GM12878 (cell line): ENCODE measurements at regions not wholly inside any gene's neighbourhood (a gene's known extent, or its start where the extent isn't known, plus 50 kb on each side); places are given as distances from the start of the nearest gene placed in this dataset.

Experiments
- ATAC-seq: fragments of 200-7000 bp; cut with Tn5 transposase; 3 replicates; pipeline ENCODE4 v1.9.1; 2020; ENCODE audit warnings: mild to moderate bottlenecking, moderate library complexity
- BruUV-seq: library from RNA; stranded (reverse); fragments of 400-500 nt; replicated peaks from 2 replicates; lab custom pipeline; 2021; lab: Mats Ljungman, UMichigan
- CTCF ChIA-PET: fragments of 300-600 bp; sonication (Branson Sonifier 250); formaldehyde crosslinking; extraction: SDS; loops from one replicate; lab custom pipeline; 2021; ENCODE audit warnings: inconsistent platforms; lab: Yijun Ruan, JAX
- POLR2A ChIA-PET: fragments of 350-600 bp; formaldehyde crosslinking; extraction: SDS; loops from one replicate; lab custom pipeline; 2021; ENCODE audit warnings: inconsistent platforms; lab: Charles Lee
- RAD21 ChIA-PET: fragments of 300-600 bp; sonication (Branson Sonifier 250); formaldehyde crosslinking; loops from one replicate; lab custom pipeline; 2023; ENCODE audit warnings: antibody characterized with exemption; ENCODE audit not compliant: unreplicated experiment; lab: Charles Lee
- SMC1A ChIA-PET: fragments of 300-600 bp; sonication (Branson Sonifier 250); formaldehyde crosslinking; loops from one replicate; lab custom pipeline; 2023; ENCODE audit not compliant: unreplicated experiment, uncharacterized antibody; lab: Charles Lee
- DNase-seq: peaks from one replicate; pipeline ENCODE4 v3.0.0-alpha.2; 2011; ENCODE audit warnings: low read depth, low spot score
- FAIRE-seq: peaks from 3 replicates; lab custom pipeline; 2011; peaks lifted over from hg19 to GRCh38; lab: Jason Lieb, UNC
- H2AFZ ChIP-seq: 2 replicates; pipeline ENCODE4 v1.6.0; 2011; ENCODE audit warnings: low read depth, low read length, control low read depth; ENCODE audit not compliant: control insufficient read depth
- H3K27ac ChIP-seq: 2 replicates; pipeline ENCODE4 v1.5.1; 2011; ENCODE audit warnings: control low read depth; ENCODE audit not compliant: control insufficient read depth, insufficient read depth
- H3K27me3 ChIP-seq, 2 experiments: replicated peaks in 1 of 2; 2 replicates each; pipeline versions ENCODE4 v1.6.0 to v1.6.1; 2011; ENCODE audit warnings: low read length in 1 of 2; ENCODE audit not compliant: control insufficient read depth in 2 of 2, insufficient read depth in 2 of 2
- H3K36me3 ChIP-seq, 2 experiments: 2 replicates each; pipeline ENCODE4 v1.5.1; 2011; ENCODE audit warnings: low read length in 1 of 2; ENCODE audit not compliant: control insufficient read depth in 2 of 2, insufficient read depth in 2 of 2
- H3K4me1 ChIP-seq: 2 replicates; pipeline ENCODE4 v1.6.1; 2011; ENCODE audit warnings: mild to moderate bottlenecking, low read length, moderate library complexity, mixed read lengths; ENCODE audit not compliant: control insufficient read depth, insufficient read depth
- H3K4me2 ChIP-seq: 2 replicates; pipeline ENCODE4 v1.6.0; 2011; ENCODE audit warnings: control low read depth; ENCODE audit not compliant: control insufficient read depth, insufficient read depth
- H3K4me3 ChIP-seq: fragments of 200-600 bp; sonication (generic); 2 replicates; pipeline ENCODE4 v1.5.1; 2016
- H3K79me2 ChIP-seq: 2 replicates; pipeline ENCODE4 v1.6.0; 2011; ENCODE audit warnings: low read length; ENCODE audit not compliant: control insufficient read depth, insufficient read depth
- H3K9ac ChIP-seq: 2 replicates; pipeline ENCODE4 v1.8.0; 2011; ENCODE audit warnings: low read length, control low read depth, mixed read lengths; ENCODE audit not compliant: control insufficient read depth, insufficient read depth
- H3K9me3 ChIP-seq: replicated peaks from 3 replicates; pipeline ENCODE4 v1.5.1; 2011; ENCODE audit warnings: mild to moderate bottlenecking, low read length; ENCODE audit not compliant: control insufficient read depth, insufficient read depth
- H4K20me1 ChIP-seq: 2 replicates; pipeline ENCODE4 v1.6.0; 2011; ENCODE audit not compliant: control insufficient read depth, insufficient read depth
- CBX3 ChIP-seq: fragments of 200-600 bp; sonication (generic); IDR thresholded peaks from 2 replicates; pipeline ENCODE4 v1.6.1; 2016; ENCODE audit warnings: low read depth, borderline replicate concordance
- FOXK2 ChIP-seq: fragments of 450-650 bp; IDR thresholded peaks from 2 replicates; pipeline ENCODE4 v1.6.1; 2017; ENCODE audit warnings: mild to moderate bottlenecking, moderate library complexity
- MEF2B ChIP-seq: fragments of 450-650 bp; IDR thresholded peaks from 2 replicates; pipeline ENCODE4 v1.6.1; 2018; ENCODE audit warnings: mild to moderate bottlenecking, moderate library complexity; ENCODE audit not compliant: partially characterized antibody, poor library complexity, severe bottlenecking
- MYB ChIP-seq: fragments of 150-350 bp; IDR thresholded peaks from 2 replicates; pipeline ENCODE4 v1.6.1; 2014; ENCODE audit warnings: mild to moderate bottlenecking, low read depth, low read length, borderline replicate concordance
- NRF1 ChIP-seq: conservative IDR thresholded peaks from 2 replicates; pipeline ENCODE4 v1.6.1; 2011; ENCODE audit warnings: mild to moderate bottlenecking, low read depth, low read length, improper control_type of control experiment
- POLR2A ChIP-seq: IDR thresholded peaks from 2 replicates; pipeline ENCODE4 v1.6.1; 2011; ENCODE audit warnings: low read depth, mild to moderate bottlenecking, low read length
- POLR2AphosphoS2 ChIP-seq: IDR thresholded peaks from 2 replicates; pipeline ENCODE4 v1.6.1; 2011; ENCODE audit warnings: low read depth, mild to moderate bottlenecking, low read length, improper control_type of control experiment, moderate library complexity
- POLR2AphosphoS5 ChIP-seq: IDR thresholded peaks from 2 replicates; pipeline ENCODE4 v1.6.1; 2011; ENCODE audit warnings: mild to moderate bottlenecking, low read length, inconsistent platforms
- RBBP5 ChIP-seq: fragments of 200-600 bp; sonication (generic); conservative IDR thresholded peaks from 2 replicates; pipeline ENCODE4 v1.6.1; 2016
- RCOR1 ChIP-seq: conservative IDR thresholded peaks from 2 replicates; pipeline ENCODE4 v1.6.1; 2012; ENCODE audit warnings: low read depth, low read length, improper control_type of control experiment
- SP1 ChIP-seq: IDR thresholded peaks from one replicate; pipeline ENCODE4 v1.6.1; 2011; ENCODE audit warnings: low read depth, low read length
- ZNF24 ChIP-seq: fragments of 450-650 bp; IDR thresholded peaks from 2 replicates; pipeline ENCODE4 v1.6.1; 2017; ENCODE audit warnings: antibody characterized with exemption, mild to moderate bottlenecking
- ZNF622 ChIP-seq: fragments of 450-650 bp; IDR thresholded peaks from 2 replicates; pipeline ENCODE4 v1.6.1; 2017; ENCODE audit warnings: mild to moderate bottlenecking, inconsistent platforms
- WGBS: methylation state at CpG from one replicate; pipeline ENCODE4 v1.1.6; 2016; ENCODE audit warnings: low lambda C conversion rate; ENCODE audit not compliant: insufficient replicate concordance, insufficient coverage; ENCODE audit errors: missing lambda C conversion rate; 5-methylcytosine and 5-hydroxymethylcytosine counted together
- in situ Hi-C: fragments of 300-500 bp; cut with MboI; formaldehyde crosslinking; loops from 9 replicates; pipeline ENCODE4 v1.14.3; 2018; ENCODE audit warnings: mixed read lengths
- intact Hi-C: fragments of 100-400 bp; cut with micrococcal nuclease; formaldehyde crosslinking; loops from one replicate; pipeline ENCODE4 v1.14.2; 2022; ENCODE audit not compliant: unreplicated experiment
- TF ChIP-seq, protein P1 (sequence below): fragments of 150-350 bp; IDR thresholded peaks from 2 replicates; pipeline ENCODE4 v1.6.1; 2016; ENCODE audit warnings: low read depth, low read length
- TF ChIP-seq, protein P2 (sequence below): fragments of 450-650 bp; IDR thresholded peaks from 2 replicates; pipeline ENCODE4 v1.6.1; 2016; ENCODE audit warnings: mild to moderate bottlenecking, moderate library complexity, borderline replicate concordance
- TF ChIP-seq, protein P3 (sequence below): fragments of 450-650 bp; IDR thresholded peaks from 2 replicates; pipeline ENCODE4 v1.6.1; 2017; ENCODE audit warnings: antibody characterized with exemption, mild to moderate bottlenecking, moderate library complexity

- DNase-seq, result no peak
- intact Hi-C loops, result no loop called here
- ATAC-seq, result no peak
- POLR2A ChIA-PET, result no interaction called here
- no peaks in the 10 kb centered on the region for H3K27me3 ChIP-seq
- no peak overlapping the region for H2AFZ ChIP-seq
- 24% methylated on average over 12 of the region's 12 CpGs for WGBS
- H3K4me1 ChIP-seq, result no peaks in the 10 kb centered on the region
- RAD21 ChIA-PET, result no interaction called here
- no peak overlapping the region for H3K4me2 ChIP-seq
- no peak overlapping the region for H3K27ac ChIP-seq
- no peak for FAIRE-seq
- no peaks in the 10 kb centered on the region; the same call in 2 of the 3 replicates for H3K9me3 ChIP-seq
- no peaks in the 10 kb centered on the region for H3K36me3 ChIP-seq
- SMC1A ChIA-PET, result no interaction called here
- CTCF ChIA-PET, result no interaction called here
- in situ Hi-C loops, result no loop called here
- no peaks in the 10 kb centered on the region for H3K79me2 ChIP-seq
- no TSS peak for BruUV-seq
- H3K4me3 ChIP-seq, result no peak overlapping the region
- H4K20me1 ChIP-seq, result no peaks in the 10 kb centered on the region
- H3K9ac ChIP-seq, result no peak overlapping the region
- no peak for TF ChIP-seq ZNF24
- no peak for TF ChIP-seq POLR2A
- no peak for TF ChIP-seq RCOR1
- no peak for TF ChIP-seq FOXK2
- no peak for TF ChIP-seq MYB
- TF ChIP-seq, protein P1, sequence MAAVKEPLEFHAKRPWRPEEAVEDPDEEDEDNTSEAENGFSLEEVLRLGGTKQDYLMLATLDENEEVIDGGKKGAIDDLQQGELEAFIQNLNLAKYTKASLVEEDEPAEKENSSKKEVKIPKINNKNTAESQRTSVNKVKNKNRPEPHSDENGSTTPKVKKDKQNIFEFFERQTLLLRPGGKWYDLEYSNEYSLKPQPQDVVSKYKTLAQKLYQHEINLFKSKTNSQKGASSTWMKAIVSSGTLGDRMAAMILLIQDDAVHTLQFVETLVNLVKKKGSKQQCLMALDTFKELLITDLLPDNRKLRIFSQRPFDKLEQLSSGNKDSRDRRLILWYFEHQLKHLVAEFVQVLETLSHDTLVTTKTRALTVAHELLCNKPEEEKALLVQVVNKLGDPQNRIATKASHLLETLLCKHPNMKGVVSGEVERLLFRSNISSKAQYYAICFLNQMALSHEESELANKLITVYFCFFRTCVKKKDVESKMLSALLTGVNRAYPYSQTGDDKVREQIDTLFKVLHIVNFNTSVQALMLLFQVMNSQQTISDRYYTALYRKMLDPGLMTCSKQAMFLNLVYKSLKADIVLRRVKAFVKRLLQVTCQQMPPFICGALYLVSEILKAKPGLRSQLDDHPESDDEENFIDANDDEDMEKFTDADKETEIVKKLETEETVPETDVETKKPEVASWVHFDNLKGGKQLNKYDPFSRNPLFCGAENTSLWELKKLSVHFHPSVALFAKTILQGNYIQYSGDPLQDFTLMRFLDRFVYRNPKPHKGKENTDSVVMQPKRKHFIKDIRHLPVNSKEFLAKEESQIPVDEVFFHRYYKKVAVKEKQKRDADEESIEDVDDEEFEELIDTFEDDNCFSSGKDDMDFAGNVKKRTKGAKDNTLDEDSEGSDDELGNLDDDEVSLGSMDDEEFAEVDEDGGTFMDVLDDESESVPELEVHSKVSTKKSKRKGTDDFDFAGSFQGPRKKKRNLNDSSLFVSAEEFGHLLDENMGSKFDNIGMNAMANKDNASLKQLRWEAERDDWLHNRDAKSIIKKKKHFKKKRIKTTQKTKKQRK, result no peak
- no peak for TF ChIP-seq NRF1
- TF ChIP-seq, protein P2, sequence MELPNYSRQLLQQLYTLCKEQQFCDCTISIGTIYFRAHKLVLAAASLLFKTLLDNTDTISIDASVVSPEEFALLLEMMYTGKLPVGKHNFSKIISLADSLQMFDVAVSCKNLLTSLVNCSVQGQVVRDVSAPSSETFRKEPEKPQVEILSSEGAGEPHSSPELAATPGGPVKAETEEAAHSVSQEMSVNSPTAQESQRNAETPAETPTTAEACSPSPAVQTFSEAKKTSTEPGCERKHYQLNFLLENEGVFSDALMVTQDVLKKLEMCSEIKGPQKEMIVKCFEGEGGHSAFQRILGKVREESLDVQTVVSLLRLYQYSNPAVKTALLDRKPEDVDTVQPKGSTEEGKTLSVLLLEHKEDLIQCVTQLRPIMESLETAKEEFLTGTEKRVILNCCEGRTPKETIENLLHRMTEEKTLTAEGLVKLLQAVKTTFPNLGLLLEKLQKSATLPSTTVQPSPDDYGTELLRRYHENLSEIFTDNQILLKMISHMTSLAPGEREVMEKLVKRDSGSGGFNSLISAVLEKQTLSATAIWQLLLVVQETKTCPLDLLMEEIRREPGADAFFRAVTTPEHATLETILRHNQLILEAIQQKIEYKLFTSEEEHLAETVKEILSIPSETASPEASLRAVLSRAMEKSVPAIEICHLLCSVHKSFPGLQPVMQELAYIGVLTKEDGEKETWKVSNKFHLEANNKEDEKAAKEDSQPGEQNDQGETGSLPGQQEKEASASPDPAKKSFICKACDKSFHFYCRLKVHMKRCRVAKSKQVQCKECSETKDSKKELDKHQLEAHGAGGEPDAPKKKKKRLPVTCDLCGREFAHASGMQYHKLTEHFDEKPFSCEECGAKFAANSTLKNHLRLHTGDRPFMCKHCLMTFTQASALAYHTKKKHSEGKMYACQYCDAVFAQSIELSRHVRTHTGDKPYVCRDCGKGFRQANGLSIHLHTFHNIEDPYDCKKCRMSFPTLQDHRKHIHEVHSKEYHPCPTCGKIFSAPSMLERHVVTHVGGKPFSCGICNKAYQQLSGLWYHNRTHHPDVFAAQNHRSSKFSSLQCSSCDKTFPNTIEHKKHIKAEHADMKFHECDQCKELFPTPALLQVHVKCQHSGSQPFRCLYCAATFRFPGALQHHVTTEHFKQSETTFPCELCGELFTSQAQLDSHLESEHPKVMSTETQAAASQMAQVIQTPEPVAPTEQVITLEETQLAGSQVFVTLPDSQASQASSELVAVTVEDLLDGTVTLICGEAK, result no peak
- TF ChIP-seq CBX3, result no peak
- no peak for TF ChIP-seq POLR2AphosphoS2
- no peak for TF ChIP-seq MEF2B
- TF ChIP-seq RBBP5, result no peak
- TF ChIP-seq POLR2AphosphoS5, result no peak
- no peak for TF ChIP-seq ZNF622
- TF ChIP-seq, protein P3, sequence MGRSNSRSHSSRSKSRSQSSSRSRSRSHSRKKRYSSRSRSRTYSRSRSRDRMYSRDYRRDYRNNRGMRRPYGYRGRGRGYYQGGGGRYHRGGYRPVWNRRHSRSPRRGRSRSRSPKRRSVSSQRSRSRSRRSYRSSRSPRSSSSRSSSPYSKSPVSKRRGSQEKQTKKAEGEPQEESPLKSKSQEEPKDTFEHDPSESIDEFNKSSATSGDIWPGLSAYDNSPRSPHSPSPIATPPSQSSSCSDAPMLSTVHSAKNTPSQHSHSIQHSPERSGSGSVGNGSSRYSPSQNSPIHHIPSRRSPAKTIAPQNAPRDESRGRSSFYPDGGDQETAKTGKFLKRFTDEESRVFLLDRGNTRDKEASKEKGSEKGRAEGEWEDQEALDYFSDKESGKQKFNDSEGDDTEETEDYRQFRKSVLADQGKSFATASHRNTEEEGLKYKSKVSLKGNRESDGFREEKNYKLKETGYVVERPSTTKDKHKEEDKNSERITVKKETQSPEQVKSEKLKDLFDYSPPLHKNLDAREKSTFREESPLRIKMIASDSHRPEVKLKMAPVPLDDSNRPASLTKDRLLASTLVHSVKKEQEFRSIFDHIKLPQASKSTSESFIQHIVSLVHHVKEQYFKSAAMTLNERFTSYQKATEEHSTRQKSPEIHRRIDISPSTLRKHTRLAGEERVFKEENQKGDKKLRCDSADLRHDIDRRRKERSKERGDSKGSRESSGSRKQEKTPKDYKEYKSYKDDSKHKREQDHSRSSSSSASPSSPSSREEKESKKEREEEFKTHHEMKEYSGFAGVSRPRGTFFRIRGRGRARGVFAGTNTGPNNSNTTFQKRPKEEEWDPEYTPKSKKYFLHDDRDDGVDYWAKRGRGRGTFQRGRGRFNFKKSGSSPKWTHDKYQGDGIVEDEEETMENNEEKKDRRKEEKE, result no peak
- no peak for TF ChIP-seq SP1
Observed at GRCh38 chr14:104240434-104241157, 102.2 kb downstream of the KIF26A start.
